ENCODE measurements at regions not wholly inside any gene's neighbourhood (a gene's known extent, or its start where the extent isn't known, plus 50 kb on each side); places are given as distances from the start of the nearest gene placed in this dataset.

DNA sequence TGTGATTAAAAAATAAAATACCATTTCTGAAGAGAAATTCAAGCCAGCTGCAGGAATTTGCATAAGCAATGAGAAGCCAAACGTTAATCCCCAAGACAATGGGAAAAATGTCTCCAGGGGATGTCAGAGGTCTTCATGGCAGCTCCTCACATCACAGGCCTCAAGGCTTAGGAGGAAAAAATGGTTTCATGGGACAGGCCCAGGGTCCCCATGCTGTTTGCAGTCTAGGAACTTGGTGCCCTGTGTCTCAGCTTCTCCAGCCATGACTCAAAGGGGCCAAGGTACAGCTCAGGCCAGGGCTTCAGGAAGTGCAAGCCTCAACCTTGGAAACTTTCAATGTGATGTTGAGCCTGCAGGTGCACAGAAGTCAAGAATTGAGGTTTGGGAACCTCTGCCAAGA lies 1428.4 kb upstream of the CDH2 start:
- TF ChIP-seq, protein P1, sequence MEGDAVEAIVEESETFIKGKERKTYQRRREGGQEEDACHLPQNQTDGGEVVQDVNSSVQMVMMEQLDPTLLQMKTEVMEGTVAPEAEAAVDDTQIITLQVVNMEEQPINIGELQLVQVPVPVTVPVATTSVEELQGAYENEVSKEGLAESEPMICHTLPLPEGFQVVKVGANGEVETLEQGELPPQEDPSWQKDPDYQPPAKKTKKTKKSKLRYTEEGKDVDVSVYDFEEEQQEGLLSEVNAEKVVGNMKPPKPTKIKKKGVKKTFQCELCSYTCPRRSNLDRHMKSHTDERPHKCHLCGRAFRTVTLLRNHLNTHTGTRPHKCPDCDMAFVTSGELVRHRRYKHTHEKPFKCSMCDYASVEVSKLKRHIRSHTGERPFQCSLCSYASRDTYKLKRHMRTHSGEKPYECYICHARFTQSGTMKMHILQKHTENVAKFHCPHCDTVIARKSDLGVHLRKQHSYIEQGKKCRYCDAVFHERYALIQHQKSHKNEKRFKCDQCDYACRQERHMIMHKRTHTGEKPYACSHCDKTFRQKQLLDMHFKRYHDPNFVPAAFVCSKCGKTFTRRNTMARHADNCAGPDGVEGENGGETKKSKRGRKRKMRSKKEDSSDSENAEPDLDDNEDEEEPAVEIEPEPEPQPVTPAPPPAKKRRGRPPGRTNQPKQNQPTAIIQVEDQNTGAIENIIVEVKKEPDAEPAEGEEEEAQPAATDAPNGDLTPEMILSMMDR (IDR thresholded peaks at IDR 0.05; ENCODE audit: low read depth, low read length, poor library complexity, severe bottlenecking): no peak
- TF ChIP-seq EZH2phosphoT487 (IDR thresholded peaks at IDR 0.05; ENCODE audit: borderline replicate concordance, low read length): no peak

Data from DOHH2 (cell line).